Right atrium auricular region (tissue), 2 donors: ENCODE measurements at regions not wholly inside any gene's neighbourhood (a gene's known extent, or its start where the extent isn't known, plus 50 kb on each side); places are given as distances from the start of the nearest gene placed in this dataset.

ENCODE experiments used
- DNase-seq: peaks from one replicate; pipeline ENCODE4 v3.0.0-alpha.2; 2019; ENCODE audit warnings: low spot score
- H3K27ac ChIP-seq, 2 donors: fragments of 200-600 bp; sonication (generic); 1 replicate in 1 of 2; 2 replicates in 1 of 2; pipeline ENCODE4 v1.5.1; 2016 to 2019
- H3K27me3 ChIP-seq, 2 donors: fragments of 200-600 bp; sonication (generic); one replicate each; pipeline versions ENCODE4 v1.5.1 to v1.6.0; 2017 to 2019
- H3K36me3 ChIP-seq: fragments of 200-600 bp; sonication (generic); one replicate; pipeline ENCODE4 v1.5.1; 2016
- H3K4me1 ChIP-seq, 2 donors: fragments of 200-600 bp; sonication (generic); one replicate each; pipeline versions ENCODE4 v1.5.1 to v1.6.0; 2017 to 2019
- H3K4me3 ChIP-seq, 2 donors: fragments of 200-600 bp; sonication (generic); 1 replicate in 1 of 2; 2 replicates in 1 of 2; pipeline ENCODE4 v1.5.1; 2017 to 2019; ENCODE audit warnings: mild to moderate bottlenecking in 1 of 2, moderate library complexity in 1 of 2
- H3K9me3 ChIP-seq, 2 donors: fragments of 200-600 bp; sonication (generic); one replicate each; pipeline ENCODE4 v1.5.1; 2019
- CTCF ChIP-seq, 2 donors: fragments of 200-600 bp; sonication (generic); IDR thresholded peaks; one replicate each; pipeline ENCODE4 v1.5.1; 2019; ENCODE audit warnings: antibody characterized with exemption in 2 of 2

GRCh38 chr1:125085720-125086591 lies 3901.2 kb downstream of the SRGAP2C start:
- DNase-seq, result no peak
- peaks cover 0 to 48% of the 10 kb centered on the region in 2 donors for H3K9me3 ChIP-seq

GRCh38 chr1:125086611-125087010 lies 3901.8 kb downstream of the SRGAP2C start:
- no peak for DNase-seq
- no peak overlapping the region for H3K27ac ChIP-seq
- no peak overlapping the region for H3K4me3 ChIP-seq
- H3K36me3 ChIP-seq, result no peaks in the 10 kb centered on the region
- peaks cover 0 to 41% of the 10 kb centered on the region in 2 donors for H3K9me3 ChIP-seq
- H3K27me3 ChIP-seq, result peaks cover 0 to 9% of the 10 kb centered on the region in 2 donors
- H3K4me1 ChIP-seq, result no peaks in the 10 kb centered on the region
- no peak for TF ChIP-seq CTCF (IDR thresholded peaks at IDR 0.05)

More at GRCh38 chr1:125085720-125086591, 3901.2 kb downstream of the SRGAP2C start:
- Histone ChIP-seq H3K27me3 (peaks cover 0 to 9% of the 10 kb centered on the region in 2 donors), H3K36me3 (no peaks in the 10 kb centered on the region), H3K4me3 (no peak overlapping the region), H3K27ac (no peak overlapping the region), H3K4me1 (no peaks in the 10 kb centered on the region)
- TF ChIP-seq CTCF (IDR thresholded peaks at IDR 0.05), result no peak

- Histone ChIP-seq H3K27ac (no peak overlapping the region), H3K9me3 (peaks cover 0 to 35% of the 10 kb centered on the region in 2 donors), H3K4me1 (no peaks in the 10 kb centered on the region), H3K36me3 (no peaks in the 10 kb centered on the region), H3K27me3 (peaks cover 0 to 9% of the 10 kb centered on the region in 2 donors), H3K4me3 (no peak overlapping the region)
- no peak for DNase-seq
- no peak for TF ChIP-seq CTCF (IDR thresholded peaks at IDR 0.05)
These were observed 3902.5 kb downstream of the SRGAP2C start for GRCh38 chr1:125087247-125087646.

- H3K9me3 ChIP-seq, result peaks cover 0 to 31% of the 10 kb centered on the region in 2 donors
- H3K4me3 ChIP-seq, result no peak overlapping the region
- no peak for DNase-seq
- no peak overlapping the region for H3K27ac ChIP-seq
- peaks cover 0 to 9% of the 10 kb centered on the region in 2 donors for H3K27me3 ChIP-seq
- no peak for TF ChIP-seq CTCF (IDR thresholded peaks at IDR 0.05)
- H3K36me3 ChIP-seq, result no peaks in the 10 kb centered on the region
- no peaks in the 10 kb centered on the region for H3K4me1 ChIP-seq
These were observed 3902.9 kb downstream of the SRGAP2C start for GRCh38 chr1:125087691-125088090.

- no peak for TF ChIP-seq CTCF (IDR thresholded peaks at IDR 0.05)
- Histone ChIP-seq H3K27ac (no peak overlapping the region), H3K4me3 (no peak overlapping the region), H3K27me3 (no peaks in the 10 kb centered on the region), H3K36me3 (no peaks in the 10 kb centered on the region), H3K9me3 (no peaks in the 10 kb centered on the region), H3K4me1 (no peaks in the 10 kb centered on the region)
- DNase-seq, result no peak
These were observed 3933.6 kb downstream of the SRGAP2C start for GRCh38 chr1:125118147-125118993.
